ENCODE measurements at regions not wholly inside any gene's neighbourhood (a gene's known extent, or its start where the extent isn't known, plus 50 kb on each side); places are given as distances from the start of the nearest gene placed in this dataset.

DNA sequence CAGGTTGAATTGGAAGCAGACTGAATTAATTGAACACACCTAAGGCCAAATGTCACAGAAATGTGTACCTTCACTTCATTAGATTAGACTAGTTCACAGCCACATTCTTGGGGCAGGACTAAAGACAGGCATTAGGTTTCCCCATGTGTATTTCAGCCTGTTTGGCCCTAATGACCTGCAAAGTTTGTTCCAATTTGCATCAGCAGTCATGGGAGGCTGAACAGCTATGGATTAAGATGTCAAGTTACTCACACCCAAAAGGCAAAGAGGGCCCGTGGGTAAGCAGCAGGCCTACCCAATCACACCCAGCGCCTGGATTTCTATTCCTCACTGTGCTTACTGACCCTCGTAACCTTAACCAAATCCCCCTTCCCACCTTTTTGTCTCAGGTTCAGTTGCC lies 99.6 kb upstream of the RIOK3 start:
- TF ChIP-seq POLR2AphosphoS5 (IDR thresholded peaks at IDR 0.05) (no peak), EP300 (IDR thresholded peaks at IDR 0.05) (no peak), CTCF (IDR thresholded peaks at IDR 0.05) (no peak)
